GF-D8 (cell line): ENCODE measurements at regions not wholly inside any gene's neighbourhood (a gene's known extent, or its start where the extent isn't known, plus 50 kb on each side); places are given as distances from the start of the nearest gene placed in this dataset.
"Not testable (repeated sequence)": the region's sequence is repeated elsewhere in the genome, so short reads cannot be mapped to it uniquely, and the experiment has no call there.

Experiments
- DNase-seq: peaks from one replicate; lab custom pipeline; 2025; lab: John Stamatoyannopoulos, UW

DNA sequence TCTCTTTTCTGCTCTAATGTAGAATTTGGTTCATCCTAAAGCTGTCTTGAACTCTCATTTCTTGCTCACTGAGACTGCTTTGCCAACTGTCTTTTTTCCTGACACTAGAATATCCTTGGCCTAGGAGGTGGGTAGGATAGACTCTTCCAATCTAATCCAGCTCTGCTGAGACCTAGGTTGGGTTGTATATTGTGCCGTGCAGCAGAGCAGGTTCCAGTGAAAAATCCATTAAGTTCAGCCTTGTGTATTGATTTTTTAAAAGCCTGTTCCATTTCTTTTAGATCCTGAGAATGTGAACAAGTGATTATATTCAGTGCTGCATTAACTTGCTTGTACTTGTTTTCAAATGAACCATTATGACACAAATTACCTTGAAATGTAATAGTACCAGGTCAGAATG lies 539.6 kb downstream of the LRRC70 start:
- no peak for DNase-seq

- DNase-seq: no peak
Observed at GRCh38 chr5:63111891-63112290, 533.3 kb downstream of the LRRC70 start.

- DNase-seq: no peak
Observed at GRCh38 chr5:63101870-63102269, 523.3 kb downstream of the LRRC70 start.

- no peak for DNase-seq
Observed at GRCh38 chr5:63097286-63097685, 518.7 kb downstream of the LRRC70 start.

DNA sequence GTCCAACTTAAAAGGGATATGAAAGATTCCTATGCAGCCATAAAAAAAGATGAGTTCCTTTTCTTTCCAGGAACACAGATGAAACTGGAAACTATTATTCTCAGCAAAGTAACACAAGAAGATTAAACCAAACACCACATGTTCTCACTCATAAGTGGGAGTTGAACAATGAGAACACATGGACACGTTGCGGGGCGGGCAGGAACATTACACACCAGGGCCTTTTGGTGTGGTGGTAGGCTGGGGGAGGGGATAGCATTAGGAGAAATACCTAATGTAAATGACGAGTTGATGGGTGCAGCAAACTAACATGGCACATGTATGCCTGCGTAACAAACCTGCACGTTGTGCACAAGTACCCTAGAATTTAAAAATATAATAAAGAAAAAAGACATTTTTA lies 516.1 kb downstream of the LRRC70 start:
- no peak for DNase-seq

DNA sequence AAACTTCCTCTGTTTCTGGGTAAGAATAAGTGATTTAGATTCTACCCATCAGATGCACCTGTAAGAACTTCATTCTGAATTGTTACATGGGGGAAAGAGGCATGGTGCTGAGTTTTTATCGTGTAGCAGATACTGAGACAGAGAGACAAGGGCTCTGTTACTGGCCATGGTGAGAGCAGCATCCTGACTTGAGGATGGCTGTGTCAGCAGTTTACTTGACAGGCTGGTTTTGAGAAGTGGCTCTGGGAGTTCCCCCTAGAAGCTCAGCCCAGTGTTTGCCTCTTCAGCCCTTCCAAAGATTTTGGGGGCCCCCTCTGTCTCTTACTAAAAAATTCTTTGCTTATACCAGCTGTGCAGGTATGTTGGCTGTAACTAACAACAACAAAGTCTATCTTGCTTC lies 510.5 kb downstream of the LRRC70 start:
- DNase-seq: no peak

- DNase-seq: no peak
Observed at GRCh38 chr5:63085561-63085960, 506.9 kb downstream of the LRRC70 start.

DNA sequence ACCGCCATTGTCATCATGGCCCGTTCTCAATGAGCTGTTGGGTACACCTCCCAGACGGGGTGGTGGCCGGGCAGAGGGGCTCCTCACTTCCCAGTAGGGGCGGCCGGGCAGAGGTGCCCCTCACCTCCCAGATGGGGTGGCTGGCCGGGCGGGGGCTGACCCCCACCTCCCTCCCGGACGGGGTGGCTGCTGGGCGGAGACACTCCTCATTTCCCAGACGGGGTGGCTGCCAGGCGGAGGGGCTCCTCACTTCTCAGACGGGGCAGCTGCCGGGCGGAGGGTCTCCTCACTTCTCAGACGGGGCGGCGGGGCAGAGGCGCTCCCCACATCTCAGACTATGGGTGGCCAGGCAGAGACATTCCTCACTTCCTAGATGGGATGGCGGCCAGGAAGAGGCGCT lies 505.1 kb downstream of the LRRC70 start:
- not testable (repeated sequence) for DNase-seq

GRCh38 chr5:63081402-63081801 lies 502.8 kb downstream of the LRRC70 start:
- DNase-seq: no peak

GRCh38 chr5:63070001-63070400 lies 491.4 kb downstream of the LRRC70 start:
- DNase-seq: no peak

GRCh38 chr5:63055421-63055820 lies 476.8 kb downstream of the LRRC70 start:
- DNase-seq: no peak

DNA sequence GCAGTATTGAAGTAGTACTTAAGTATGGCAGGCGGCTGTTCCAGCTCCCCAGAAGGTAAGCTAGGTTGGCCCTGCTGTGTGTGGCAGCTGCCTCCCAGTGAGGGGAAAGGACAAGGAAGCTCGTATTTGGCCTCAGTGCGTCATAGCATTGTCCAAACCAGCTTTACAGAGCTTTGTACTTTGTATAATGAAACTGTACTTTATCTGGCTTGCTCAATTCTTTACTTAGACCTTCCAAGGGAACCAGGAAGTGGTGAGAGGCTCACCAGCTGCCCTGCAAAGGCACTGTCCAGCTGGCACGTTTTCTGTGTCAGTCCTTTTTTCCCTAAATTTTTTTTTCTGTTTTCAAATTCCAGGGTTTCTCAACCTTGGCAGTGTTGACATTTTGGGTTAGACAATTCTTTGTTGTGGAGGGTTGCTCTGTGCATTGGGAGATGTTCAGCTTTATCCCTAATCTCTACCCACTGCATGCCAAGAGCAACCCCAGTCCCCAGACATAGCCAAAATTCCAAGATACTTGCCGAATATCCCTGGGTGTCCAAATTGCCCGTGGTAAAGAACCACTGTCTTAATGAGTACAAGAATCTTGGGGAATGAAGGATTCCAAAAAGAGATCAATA lies 474.5 kb downstream of the LRRC70 start:
- no peak for DNase-seq

DNA sequence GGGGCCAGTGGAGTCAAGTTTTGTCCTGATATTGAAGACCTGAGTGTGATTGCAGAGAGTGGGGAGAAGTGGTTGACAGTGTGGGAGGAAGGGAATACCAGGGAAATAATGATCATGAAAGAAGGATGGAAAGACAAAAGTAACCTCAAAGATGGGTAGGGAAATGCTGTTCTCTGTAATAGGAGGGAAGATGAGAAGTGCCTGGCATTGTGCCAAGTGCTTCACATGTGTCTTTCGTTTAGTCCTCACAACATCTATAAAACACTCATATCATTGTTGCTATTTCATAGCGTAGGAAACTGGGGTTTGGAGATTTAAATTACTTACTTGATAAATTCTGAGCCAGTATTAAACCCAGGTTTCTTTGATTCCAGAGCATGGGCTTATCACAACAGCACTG lies 472.3 kb downstream of the LRRC70 start:
- no peak for DNase-seq

DNA sequence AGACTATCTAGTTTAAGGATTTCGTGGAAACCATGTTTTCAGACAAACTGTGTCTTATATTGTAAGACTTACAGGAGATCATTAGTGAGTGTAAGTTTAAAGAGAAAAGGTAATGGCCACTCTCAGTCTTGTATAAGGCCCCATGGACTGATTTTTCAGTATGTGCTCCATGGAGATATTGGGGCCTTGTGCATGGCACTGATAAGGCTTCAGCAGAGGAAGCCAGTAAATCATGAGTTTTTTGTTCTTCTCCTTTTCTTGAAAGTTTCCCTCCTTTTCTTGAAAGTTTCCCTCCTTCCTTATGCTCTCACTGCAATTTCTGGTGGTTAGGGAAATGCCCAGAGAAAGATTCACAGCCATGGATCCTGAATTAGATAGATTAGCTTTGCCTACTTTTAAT lies 471.3 kb downstream of the LRRC70 start:
- DNase-seq: no peak

GRCh38 chr5:63043792-63044191 lies 465.2 kb downstream of the LRRC70 start:
- no peak for DNase-seq

DNA sequence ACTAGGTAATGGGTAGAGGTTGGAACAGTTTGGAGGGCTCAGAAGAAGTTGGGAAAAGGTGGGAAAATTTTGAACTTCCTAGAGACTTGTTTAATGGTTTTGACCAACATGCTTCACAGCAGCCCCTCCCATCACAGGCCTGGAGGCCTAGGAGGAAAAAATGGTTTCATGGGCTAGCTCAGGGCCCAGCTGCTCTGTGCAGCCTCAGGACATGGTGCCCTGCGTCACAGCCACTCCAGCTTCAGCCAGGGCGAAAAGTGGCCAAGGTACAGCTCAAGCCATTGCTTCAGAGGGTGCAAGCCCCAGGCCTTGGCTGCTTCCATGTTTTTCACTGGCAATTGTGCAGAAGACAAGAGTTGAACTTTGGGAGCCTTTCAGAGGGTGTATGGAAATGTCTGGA lies 453.7 kb downstream of the LRRC70 start:
- no peak for DNase-seq

- no peak for DNase-seq
Observed at GRCh38 chr5:63029891-63030290, 451.3 kb downstream of the LRRC70 start.

DNA sequence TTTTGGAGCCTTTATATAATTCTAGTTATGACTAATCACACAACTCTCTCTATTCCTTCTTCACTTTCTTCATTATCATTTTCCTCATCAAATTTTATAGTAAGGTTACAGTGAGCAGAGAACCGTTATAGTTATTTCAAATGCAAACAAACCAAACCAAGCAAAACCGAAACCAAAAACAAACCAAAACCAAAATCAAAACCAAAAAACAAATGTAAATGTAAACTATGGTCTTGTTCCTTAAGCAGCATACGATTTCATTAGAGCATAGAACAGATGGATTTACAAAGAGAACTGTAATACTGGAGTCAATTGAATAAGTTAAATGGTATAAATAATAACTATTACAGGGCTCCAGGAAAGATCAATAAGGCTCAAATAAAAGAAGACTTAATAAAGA lies 447.1 kb downstream of the LRRC70 start:
- no peak for DNase-seq

DNA sequence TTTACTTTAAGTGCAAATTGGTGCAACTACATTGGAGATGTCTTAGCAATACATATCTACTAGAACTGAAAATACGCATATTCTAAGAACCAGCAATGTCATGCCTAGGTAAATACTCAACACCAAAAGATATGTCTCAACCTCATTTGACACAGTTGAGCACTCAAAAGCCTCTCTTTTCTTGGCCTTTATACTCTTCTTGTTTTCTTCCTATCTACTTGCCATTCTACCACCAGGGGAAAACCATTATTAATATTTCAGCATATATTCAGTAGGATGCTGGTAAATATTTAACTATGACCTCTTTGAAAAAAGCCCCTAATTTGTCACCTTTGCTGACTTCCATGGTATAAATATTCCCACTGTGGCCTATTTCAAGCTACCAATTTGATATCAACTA lies 443.8 kb downstream of the LRRC70 start:
- no peak for DNase-seq

GRCh38 chr5:63011158-63011557 lies 432.5 kb downstream of the LRRC70 start:
- DNase-seq: no peak

- DNase-seq: no peak
Observed at GRCh38 chr5:63008195-63008594, 429.6 kb downstream of the LRRC70 start.

- DNase-seq: not testable (repeated sequence)
Observed at GRCh38 chr5:62994842-62995241, 416.2 kb downstream of the LRRC70 start.

GRCh38 chr5:62985749-62986148 lies 407.1 kb downstream of the LRRC70 start:
- no peak for DNase-seq

GRCh38 chr5:62982348-62982747 lies 403.7 kb downstream of the LRRC70 start:
- no peak for DNase-seq

DNA sequence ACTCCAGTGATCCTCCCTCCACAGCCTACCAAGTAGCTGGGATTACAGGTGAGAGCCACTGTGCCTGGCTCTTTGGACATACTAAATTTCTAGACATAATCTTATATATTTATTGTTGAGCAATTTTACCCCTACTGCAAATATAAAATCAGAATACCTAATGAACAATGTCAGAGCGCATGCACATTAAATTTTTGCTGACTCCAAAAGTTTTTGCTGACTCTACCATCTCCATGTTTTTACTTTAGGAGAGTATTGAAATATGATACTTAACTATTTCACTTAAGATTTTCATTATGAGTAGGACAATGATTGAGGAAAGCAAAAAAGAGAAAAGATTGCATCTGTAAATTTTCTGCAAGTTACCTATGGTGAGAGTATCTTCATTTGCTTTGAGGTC lies 402.3 kb downstream of the LRRC70 start:
- DNase-seq: no peak
